Activated CD4-positive, alpha-beta T cell treated with anti-CD3 and anti-CD28 coated beads, Interleukin-2, amount 10 ng/mL, durations not matched to agents 7 days and 5 days (primary cell): ENCODE measurements at regions not wholly inside any gene's neighbourhood (a gene's known extent, or its start where the extent isn't known, plus 50 kb on each side); places are given as distances from the start of the nearest gene placed in this dataset.

ENCODE experiments used
- CTCF ChIA-PET: fragments of 350-600 bp; sonication (Branson Sonifier 250); formaldehyde crosslinking; loops from one replicate; lab custom pipeline; 2021; ENCODE audit warnings: antibody characterized with exemption; lab: Charles Lee
- POLR2A ChIA-PET: fragments of 350-600 bp; sonication (Branson Sonifier 250); formaldehyde crosslinking; loops from one replicate; lab custom pipeline; 2021; ENCODE audit warnings: antibody characterized with exemption; lab: Charles Lee
- DNase-seq: peaks from one replicate; pipeline ENCODE4 v3.0.0-alpha.2; 2020
- H3K27ac Mint-ChIP-seq: one replicate; pipeline ENCODE4 v1.8.0; 2021; ENCODE audit warnings: mild to moderate bottlenecking, moderate library complexity, mixed read lengths
- H3K27me3 Mint-ChIP-seq: one replicate; pipeline ENCODE4 v1.8.0; 2021; ENCODE audit warnings: mixed read lengths
- H3K36me3 Mint-ChIP-seq: one replicate; pipeline ENCODE4 v1.8.0; 2021; ENCODE audit warnings: low read depth, mixed read lengths
- H3K4me1 Mint-ChIP-seq: one replicate; pipeline ENCODE4 v1.8.0; 2021; ENCODE audit warnings: mixed read lengths
- H3K4me3 Mint-ChIP-seq: one replicate; pipeline ENCODE4 v1.8.0; 2021; ENCODE audit warnings: mild to moderate bottlenecking, moderate library complexity, mixed read lengths
- H3K9me3 Mint-ChIP-seq: one replicate; pipeline ENCODE4 v1.8.0; 2021; ENCODE audit warnings: mixed read lengths

GRCh38 chr11:42552786-42553185 lies 759.0 kb upstream of the API5 start:
- Mint-ChIP-seq H3K4me1 (no peaks in the 10 kb centered on the region), H3K9me3 (no peaks in the 10 kb centered on the region), H3K36me3 (no peaks in the 10 kb centered on the region), H3K4me3 (no peak overlapping the region), H3K27me3 (no peaks in the 10 kb centered on the region), H3K27ac (no peak overlapping the region)
- no peak for DNase-seq
- ChIA-PET POLR2A (no interaction called here), CTCF (no interaction called here)

DNA sequence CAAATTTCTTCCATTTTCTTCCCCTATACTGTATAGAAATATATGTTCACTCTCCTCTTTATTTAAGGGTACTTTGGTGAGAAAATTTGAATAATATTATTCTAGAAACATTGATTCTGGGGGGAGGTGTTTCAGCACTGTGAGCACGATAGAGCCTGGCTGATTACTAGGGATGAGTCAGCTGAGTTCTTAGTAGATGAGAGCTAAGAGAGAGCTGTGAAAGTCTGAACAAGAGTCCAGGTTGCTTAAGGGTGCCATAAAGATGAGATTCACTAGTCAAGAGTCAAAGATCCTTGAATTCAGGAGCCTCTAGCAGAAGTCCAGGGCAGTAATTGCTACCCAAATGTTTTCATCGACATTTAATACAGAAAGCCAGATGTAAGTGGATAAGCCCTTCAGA lies 756.6 kb upstream of the API5 start:
- no peaks in the 10 kb centered on the region for H3K9me3 Mint-ChIP-seq
- H3K27ac Mint-ChIP-seq: no peak overlapping the region
- no peak overlapping the region for H3K4me3 Mint-ChIP-seq
- ChIA-PET CTCF (no interaction called here), POLR2A (no interaction called here)
- no peaks in the 10 kb centered on the region for H3K27me3 Mint-ChIP-seq
- H3K4me1 Mint-ChIP-seq: no peaks in the 10 kb centered on the region
- DNase-seq: no peak
- no peaks in the 10 kb centered on the region for H3K36me3 Mint-ChIP-seq

GRCh38 chr11:42571131-42571877 lies 740.5 kb upstream of the API5 start:
- Mint-ChIP-seq H3K36me3 (no peaks in the 10 kb centered on the region), H3K4me1 (no peaks in the 10 kb centered on the region), H3K9me3 (peaks cover 8% of the 10 kb centered on the region), H3K4me3 (no peak overlapping the region), H3K27ac (no peak overlapping the region), H3K27me3 (no peaks in the 10 kb centered on the region)
- DNase-seq: no peak
- CTCF ChIA-PET: no interaction called here
- POLR2A ChIA-PET: no interaction called here

DNA sequence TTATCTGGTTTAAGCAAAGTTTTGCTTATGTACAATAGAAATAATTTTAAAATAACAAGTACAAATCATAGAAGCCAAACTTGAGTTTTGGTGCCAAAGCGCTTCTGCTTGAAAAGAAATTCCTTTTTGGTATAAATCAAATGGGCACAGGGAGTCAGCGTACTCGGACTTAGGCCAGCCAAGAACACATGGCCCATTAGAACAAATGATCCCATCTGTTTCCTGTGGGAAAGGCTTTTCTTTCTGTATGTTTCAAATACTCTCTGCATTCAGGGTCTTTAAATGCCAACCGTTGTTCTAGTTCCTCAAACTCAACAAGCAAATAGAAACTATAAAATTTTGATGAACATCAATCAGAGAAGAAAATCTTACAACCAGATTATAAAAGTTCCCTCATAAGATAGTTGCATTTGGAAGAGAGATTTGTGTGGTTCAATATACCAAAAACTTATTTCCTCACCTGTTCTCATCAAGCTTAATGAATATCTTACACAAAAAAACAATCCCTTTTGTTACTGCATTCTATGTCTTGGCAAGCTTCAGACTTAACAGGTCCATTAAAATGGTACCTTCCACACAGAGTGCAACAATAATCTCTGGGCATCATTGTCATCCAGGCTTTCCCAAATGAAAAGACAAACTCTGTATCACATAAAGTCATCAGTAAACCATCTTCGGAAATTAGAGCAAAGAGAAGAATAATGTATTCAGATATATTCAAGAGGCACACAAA lies 739.8 kb upstream of the API5 start:
- no peaks in the 10 kb centered on the region for H3K27me3 Mint-ChIP-seq
- CTCF ChIA-PET: no interaction called here

GRCh38 chr11:42576318-42576717 lies 735.5 kb upstream of the API5 start:
- Mint-ChIP-seq H3K36me3 (no peaks in the 10 kb centered on the region), H3K9me3 (peaks cover 10% of the 10 kb centered on the region), H3K27me3 (no peaks in the 10 kb centered on the region), H3K27ac (no peak overlapping the region), H3K4me3 (no peak overlapping the region), H3K4me1 (no peaks in the 10 kb centered on the region)
- POLR2A ChIA-PET: no interaction called here
- CTCF ChIA-PET: no interaction called here
- DNase-seq: no peak

More for the DNA sequence above, 739.8 kb upstream of the API5 start:
- Mint-ChIP-seq H3K9me3 (peaks cover 8% of the 10 kb centered on the region), H3K4me1 (no peaks in the 10 kb centered on the region), H3K4me3 (no peak overlapping the region), H3K36me3 (no peaks in the 10 kb centered on the region), H3K27ac (no peak overlapping the region)
- POLR2A ChIA-PET: no interaction called here
- no peak for DNase-seq

DNA sequence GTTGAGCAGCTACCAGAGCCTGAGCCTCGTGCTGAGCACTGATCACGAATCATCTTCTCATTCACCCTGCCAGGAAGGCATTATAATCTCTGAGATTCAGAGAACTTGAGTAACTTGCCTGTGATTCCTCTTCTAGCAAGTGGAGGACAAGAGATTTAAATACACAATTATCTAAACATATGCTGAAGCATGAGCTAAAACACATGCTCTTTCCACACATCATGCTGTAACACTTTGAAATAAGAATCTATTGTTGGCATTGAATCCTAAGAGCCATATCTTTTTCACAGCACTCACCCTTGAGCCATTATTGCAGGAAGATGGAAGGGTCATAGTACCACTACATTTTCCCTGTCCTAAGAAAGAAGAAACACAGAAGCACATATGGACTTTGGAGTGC lies 722.5 kb upstream of the API5 start:
- CTCF ChIA-PET: no interaction called here
- Mint-ChIP-seq H3K4me1 (no peaks in the 10 kb centered on the region), H3K9me3 (peaks cover 3% of the 10 kb centered on the region), H3K27me3 (no peaks in the 10 kb centered on the region), H3K36me3 (no peaks in the 10 kb centered on the region), H3K4me3 (no peak overlapping the region), H3K27ac (no peak overlapping the region)
- no peak for DNase-seq
- POLR2A ChIA-PET: no interaction called here

- no peak for DNase-seq
- CTCF ChIA-PET: no interaction called here
- Mint-ChIP-seq H3K4me1 (no peaks in the 10 kb centered on the region), H3K27ac (no peak overlapping the region), H3K36me3 (no peaks in the 10 kb centered on the region), H3K27me3 (no peaks in the 10 kb centered on the region), H3K9me3 (peaks cover 3% of the 10 kb centered on the region), H3K4me3 (no peak overlapping the region)
- POLR2A ChIA-PET: no interaction called here
These were observed 720.0 kb upstream of the API5 start for GRCh38 chr11:42591841-42592240.

- H3K4me3 Mint-ChIP-seq: no peak overlapping the region
- ChIA-PET POLR2A (no interaction called here), CTCF (no interaction called here)
- no peaks in the 10 kb centered on the region for H3K4me1 Mint-ChIP-seq
- no peak overlapping the region for H3K27ac Mint-ChIP-seq
- peaks cover 3% of the 10 kb centered on the region for H3K9me3 Mint-ChIP-seq
- H3K27me3 Mint-ChIP-seq: no peaks in the 10 kb centered on the region
- DNase-seq: no peak
- H3K36me3 Mint-ChIP-seq: no peaks in the 10 kb centered on the region
These were observed 718.4 kb upstream of the API5 start for GRCh38 chr11:42593441-42593840.

DNA sequence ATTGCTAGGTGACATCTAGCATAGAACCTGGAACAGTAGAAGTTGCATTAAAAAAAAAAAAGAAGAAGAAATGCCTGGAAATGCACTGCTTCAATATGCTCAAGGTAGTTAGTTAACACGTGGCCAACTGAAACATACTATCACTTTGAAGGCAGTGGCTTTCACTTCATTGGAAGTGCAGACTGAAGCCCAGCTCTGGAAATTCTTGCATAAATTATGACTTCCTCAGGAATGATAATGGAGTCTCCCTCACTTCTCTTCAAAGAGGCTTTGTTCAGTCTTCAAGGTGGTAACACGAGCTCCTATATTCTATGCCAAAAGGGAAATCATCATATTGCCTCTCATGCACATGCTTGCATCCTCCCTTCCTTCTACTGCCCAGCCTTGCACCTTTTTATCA lies 715.9 kb upstream of the API5 start:
- no peaks in the 10 kb centered on the region for H3K27me3 Mint-ChIP-seq
- DNase-seq: no peak
- H3K4me3 Mint-ChIP-seq: no peak overlapping the region
- ChIA-PET POLR2A (no interaction called here), CTCF (no interaction called here)
- H3K9me3 Mint-ChIP-seq: peaks cover 3% of the 10 kb centered on the region
- H3K4me1 Mint-ChIP-seq: no peaks in the 10 kb centered on the region
- no peaks in the 10 kb centered on the region for H3K36me3 Mint-ChIP-seq
- H3K27ac Mint-ChIP-seq: no peak overlapping the region

DNA sequence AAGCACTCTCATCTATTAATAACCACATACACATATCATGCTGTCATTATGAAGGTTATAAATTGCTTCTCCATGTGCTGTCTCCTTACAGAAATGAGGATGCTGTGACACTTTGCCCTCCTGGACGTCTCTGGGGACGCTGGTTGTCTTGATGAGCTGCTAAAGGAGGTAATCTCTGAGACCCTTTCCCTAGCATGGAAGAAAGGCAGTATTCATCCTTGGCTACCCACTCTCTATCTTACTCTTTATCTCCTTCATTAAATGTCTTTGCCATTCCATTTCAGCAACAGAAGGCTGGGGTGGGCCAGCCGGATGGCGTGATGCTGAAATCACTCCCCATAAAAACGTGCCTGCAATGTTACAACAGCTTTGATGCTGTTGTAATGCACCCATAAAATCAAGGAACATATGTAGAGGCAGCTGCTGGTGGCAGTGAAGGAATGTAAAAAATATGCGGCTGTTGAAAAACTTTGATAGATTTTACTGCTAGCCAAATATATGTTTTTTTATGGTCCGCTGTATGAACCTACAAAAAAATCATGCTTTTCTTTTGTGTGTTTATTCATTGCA lies 715.1 kb upstream of the API5 start:
- CTCF ChIA-PET: no interaction called here
- no peaks in the 10 kb centered on the region for H3K4me1 Mint-ChIP-seq
- H3K27me3 Mint-ChIP-seq: no peaks in the 10 kb centered on the region
- H3K4me3 Mint-ChIP-seq: no peak overlapping the region
- no peak overlapping the region for H3K27ac Mint-ChIP-seq
- DNase-seq: no peak
- no peaks in the 10 kb centered on the region for H3K36me3 Mint-ChIP-seq
- POLR2A ChIA-PET: no interaction called here
- H3K9me3 Mint-ChIP-seq: peaks cover 3% of the 10 kb centered on the region

DNA sequence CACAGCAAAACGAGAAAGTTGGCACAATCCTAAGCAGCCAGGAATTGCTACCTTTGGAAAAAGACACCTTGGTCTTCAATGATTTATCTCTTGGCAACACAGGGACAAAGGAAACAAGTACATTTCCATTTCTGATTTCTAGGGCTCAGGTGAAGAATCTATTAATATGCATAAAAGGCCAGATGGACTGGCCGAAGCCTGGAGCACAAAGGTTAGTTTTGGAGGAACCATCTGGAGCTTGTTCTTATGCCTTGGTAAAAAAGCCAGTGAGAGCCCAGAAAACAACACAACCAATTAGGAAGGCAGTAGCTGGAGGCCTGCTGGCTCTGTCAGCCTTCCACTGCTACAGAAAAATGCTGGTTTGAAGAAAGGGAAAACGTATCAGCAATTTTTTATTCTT lies 713.5 kb upstream of the API5 start:
- H3K36me3 Mint-ChIP-seq: no peaks in the 10 kb centered on the region
- CTCF ChIA-PET: no interaction called here

DNA sequence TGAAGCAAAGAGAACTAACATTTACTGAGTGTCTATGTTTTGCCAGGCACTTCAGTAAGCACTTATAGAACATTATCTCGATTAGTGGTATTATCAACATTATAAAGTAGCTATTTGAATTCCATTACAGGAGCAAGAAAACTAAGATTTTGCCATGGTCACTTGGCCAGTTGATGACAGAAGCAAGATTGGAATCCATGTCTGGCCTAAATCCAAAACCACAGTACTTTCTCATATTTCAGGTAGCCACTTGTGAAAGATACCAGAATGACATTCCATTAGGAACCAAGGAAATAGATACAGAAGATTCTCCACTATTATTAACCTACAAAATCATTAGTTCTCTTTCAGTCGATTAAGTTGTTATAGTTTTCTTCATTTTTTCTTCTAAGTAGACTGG lies 691.0 kb upstream of the API5 start:
- DNase-seq: no peak
- CTCF ChIA-PET: interaction anchor here (0.5 kb wide), 1 partner anchor 693 kb away, joined by 3 read pairs; no protein-coding TSS in a partner anchor
- Mint-ChIP-seq H3K27me3 (no peaks in the 10 kb centered on the region), H3K4me3 (no peak overlapping the region), H3K27ac (no peak overlapping the region), H3K4me1 (no peaks in the 10 kb centered on the region), H3K36me3 (no peaks in the 10 kb centered on the region), H3K9me3 (no peaks in the 10 kb centered on the region)
- POLR2A ChIA-PET: no interaction called here

More for the DNA sequence above, 713.5 kb upstream of the API5 start:
- no peak for DNase-seq
- no peak overlapping the region for H3K4me3 Mint-ChIP-seq
- H3K27me3 Mint-ChIP-seq: no peaks in the 10 kb centered on the region
- H3K4me1 Mint-ChIP-seq: no peaks in the 10 kb centered on the region
- no peaks in the 10 kb centered on the region for H3K9me3 Mint-ChIP-seq
- POLR2A ChIA-PET: no interaction called here
- H3K27ac Mint-ChIP-seq: no peak overlapping the region

DNA sequence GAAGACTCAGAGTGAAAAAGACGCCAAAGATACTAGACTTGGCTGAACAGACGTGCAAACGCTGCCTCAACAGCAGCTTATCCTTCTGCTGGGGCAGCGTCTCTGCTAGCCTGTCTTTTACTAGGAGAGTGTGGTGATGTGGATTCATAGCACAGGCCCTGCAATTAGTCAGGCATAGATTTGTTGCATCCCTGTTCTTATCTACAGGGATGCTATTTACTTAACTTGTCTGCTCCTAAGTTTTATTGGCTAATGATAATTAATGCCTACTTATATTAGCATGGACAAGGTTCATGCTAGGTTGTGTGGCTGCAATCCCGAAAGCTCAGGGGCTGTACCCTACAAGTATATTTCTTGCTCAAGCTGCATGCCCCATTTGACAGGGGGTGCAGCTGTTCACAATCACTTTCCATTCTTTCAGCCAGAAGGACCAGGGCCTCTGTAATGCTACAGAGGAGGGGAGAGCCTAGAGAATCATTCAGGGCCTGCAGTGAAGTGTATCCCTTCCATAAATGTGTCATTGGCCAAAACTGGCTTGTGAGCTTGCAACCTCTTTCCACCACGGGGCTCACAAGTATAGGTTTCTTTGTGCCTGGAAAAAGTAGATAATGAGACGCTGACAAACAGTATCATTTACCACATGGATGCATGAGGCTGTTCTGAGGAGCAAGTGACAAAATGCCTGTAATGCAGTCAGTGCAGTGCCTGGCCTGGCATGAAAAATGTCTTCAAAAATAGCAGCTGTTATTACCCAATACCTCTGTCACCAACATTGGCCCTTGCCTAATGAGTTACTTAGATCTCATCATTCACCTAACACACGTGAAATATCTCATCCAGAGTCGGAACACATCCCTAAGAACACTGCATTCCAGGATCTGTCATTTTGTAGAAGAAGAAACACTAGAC lies 685.8 kb upstream of the API5 start:
- no peaks in the 10 kb centered on the region for H3K9me3 Mint-ChIP-seq
- ChIA-PET CTCF (no interaction called here), POLR2A (no interaction called here)
- H3K36me3 Mint-ChIP-seq: no peaks in the 10 kb centered on the region
- no peak overlapping the region for H3K4me3 Mint-ChIP-seq
- DNase-seq: no peak
- H3K4me1 Mint-ChIP-seq: no peaks in the 10 kb centered on the region
- no peak overlapping the region for H3K27ac Mint-ChIP-seq
- H3K27me3 Mint-ChIP-seq: no peaks in the 10 kb centered on the region
